ENCODE measurements at regions not wholly inside any gene's neighbourhood (a gene's known extent, or its start where the extent isn't known, plus 50 kb on each side); places are given as distances from the start of the nearest gene placed in this dataset.

- Histone ChIP-seq H3K79me2 (ENCODE audit: insufficient read depth, low read length) (no peaks in the 10 kb centered on the region), H3K27ac (ENCODE audit: low read depth, low read length) (no peak overlapping the region), H2AFZ (ENCODE audit: low read length) (no peak overlapping the region), H3K4me1 (ENCODE audit: insufficient read depth, low read length) (no peaks in the 10 kb centered on the region), H3K4me3 (ENCODE audit: insufficient read depth, low read length) (no peak overlapping the region), H3K4me2 (ENCODE audit: insufficient read depth, low read length) (no peak overlapping the region), H3K9me3 (ENCODE audit: low read depth, low read length) (no peaks in the 10 kb centered on the region), H3K27me3 (ENCODE audit: insufficient read depth, low read length) (no peaks in the 10 kb centered on the region), H3K36me3 (ENCODE audit: insufficient read depth, low read length) (no peaks in the 10 kb centered on the region), H4K20me1 (ENCODE audit: insufficient read depth, low read length) (no peaks in the 10 kb centered on the region)
- no peak for TF ChIP-seq CTCF (IDR thresholded peaks at IDR 0.05; ENCODE audit: extremely low read depth, low read depth, low read length)
- no peak for DNase-seq (ENCODE audit: insufficient read length, low spot score, missing footprints)
These were observed 130.9 kb upstream of the RAB4A start for GRCh38 chr1:229140119-229140396.

- no peaks in the 10 kb centered on the region for H3K27me3 ChIP-seq (ENCODE audit: insufficient read depth, low read length)
- H3K4me2 ChIP-seq (ENCODE audit: insufficient read depth, low read length), result no peak overlapping the region
- no peaks in the 10 kb centered on the region for H3K36me3 ChIP-seq (ENCODE audit: insufficient read depth, low read length)
- no peak overlapping the region for H3K27ac ChIP-seq (ENCODE audit: low read depth, low read length)
- H3K9me3 ChIP-seq (ENCODE audit: low read depth, low read length), result no peaks in the 10 kb centered on the region
- H3K79me2 ChIP-seq (ENCODE audit: insufficient read depth, low read length), result no peaks in the 10 kb centered on the region
- no peak for DNase-seq (ENCODE audit: insufficient read length, low spot score, missing footprints)
- no peaks in the 10 kb centered on the region for H3K4me1 ChIP-seq (ENCODE audit: insufficient read depth, low read length)
- no peak overlapping the region for H2AFZ ChIP-seq (ENCODE audit: low read length)
- H4K20me1 ChIP-seq (ENCODE audit: insufficient read depth, low read length), result no peaks in the 10 kb centered on the region
- H3K4me3 ChIP-seq (ENCODE audit: insufficient read depth, low read length), result no peak overlapping the region
- TF ChIP-seq CTCF (IDR thresholded peaks at IDR 0.05; ENCODE audit: extremely low read depth, low read depth, low read length), result no peak
These were observed 129.6 kb upstream of the RAB4A start for GRCh38 chr1:229141271-229141670.

GRCh38 chr1:229141689-229142377 is 129.1 kb upstream of the RAB4A start:
- H3K79me2 ChIP-seq (ENCODE audit: insufficient read depth, low read length), result no peaks in the 10 kb centered on the region

GRCh38 chr1:229142471-229142870 is 128.4 kb upstream of the RAB4A start:
- Histone ChIP-seq H4K20me1 (ENCODE audit: insufficient read depth, low read length) (no peaks in the 10 kb centered on the region), H3K36me3 (ENCODE audit: insufficient read depth, low read length) (no peaks in the 10 kb centered on the region), H3K27ac (ENCODE audit: low read depth, low read length) (no peak overlapping the region), H3K4me3 (ENCODE audit: insufficient read depth, low read length) (no peak overlapping the region), H3K27me3 (ENCODE audit: insufficient read depth, low read length) (peaks cover 3% of the 10 kb centered on the region), H3K9me3 (ENCODE audit: low read depth, low read length) (no peaks in the 10 kb centered on the region), H3K79me2 (ENCODE audit: insufficient read depth, low read length) (no peaks in the 10 kb centered on the region), H3K4me1 (ENCODE audit: insufficient read depth, low read length) (no peaks in the 10 kb centered on the region), H3K4me2 (ENCODE audit: insufficient read depth, low read length) (no peak overlapping the region), H2AFZ (ENCODE audit: low read length) (no peak overlapping the region)
- no peak for TF ChIP-seq CTCF (IDR thresholded peaks at IDR 0.05; ENCODE audit: extremely low read depth, low read depth, low read length)
- no peak for DNase-seq (ENCODE audit: insufficient read length, low spot score, missing footprints)

More at GRCh38 chr1:229141689-229142377, 129.1 kb upstream of the RAB4A start:
- Histone ChIP-seq H3K4me2 (ENCODE audit: insufficient read depth, low read length) (no peak overlapping the region), H3K27me3 (ENCODE audit: insufficient read depth, low read length) (peaks cover 3% of the 10 kb centered on the region), H2AFZ (ENCODE audit: low read length) (no peak overlapping the region), H3K4me1 (ENCODE audit: insufficient read depth, low read length) (no peaks in the 10 kb centered on the region), H3K9me3 (ENCODE audit: low read depth, low read length) (no peaks in the 10 kb centered on the region), H4K20me1 (ENCODE audit: insufficient read depth, low read length) (no peaks in the 10 kb centered on the region), H3K4me3 (ENCODE audit: insufficient read depth, low read length) (no peak overlapping the region), H3K27ac (ENCODE audit: low read depth, low read length) (no peak overlapping the region), H3K36me3 (ENCODE audit: insufficient read depth, low read length) (no peaks in the 10 kb centered on the region)
- no peak for DNase-seq (ENCODE audit: insufficient read length, low spot score, missing footprints)
- no peak for TF ChIP-seq CTCF (IDR thresholded peaks at IDR 0.05; ENCODE audit: extremely low read depth, low read depth, low read length)
